HL-60 (cell line): ENCODE measurements at regions not wholly inside any gene's neighbourhood (a gene's known extent, or its start where the extent isn't known, plus 50 kb on each side); places are given as distances from the start of the nearest gene placed in this dataset.

ENCODE experiments used
- DNase-seq, 2 experiments: peaks; one replicate each; pipeline ENCODE4 v3.0.0-alpha.2; 2010 to 2020; ENCODE audit warnings: low read depth in 1 of 2, low spot score in 1 of 2
- H3K27ac ChIP-seq: fragments of 250-450 bp; sonication (Bioruptor Pico); replicated peaks from 2 replicates; pipeline ENCODE4 v1.5.1; 2020; ENCODE audit warnings: mild to moderate bottlenecking, moderate library complexity
- H3K27me3 ChIP-seq: fragments of 250-450 bp; sonication (Bioruptor Pico); 2 replicates; pipeline ENCODE4 v1.5.1; 2021; ENCODE audit warnings: mild to moderate bottlenecking, moderate library complexity; ENCODE audit not compliant: insufficient read depth, poor library complexity, severe bottlenecking
- H3K4me3 ChIP-seq: replicated peaks from 2 replicates; pipeline ENCODE4 v1.5.1; 2011; ENCODE audit warnings: mild to moderate bottlenecking, control low read depth, low read length; ENCODE audit not compliant: insufficient read depth
- CTCF ChIP-seq: IDR thresholded peaks from one replicate; pipeline ENCODE4 v1.5.1; 2011; ENCODE audit warnings: low read length, control low read depth, inconsistent platforms; ENCODE audit not compliant: insufficient read depth
- GABPA ChIP-seq: IDR thresholded peaks from 2 replicates; pipeline ENCODE4 v1.6.1; 2012; ENCODE audit warnings: low read depth
- POLR2AphosphoS5 ChIP-seq: IDR thresholded peaks from 2 replicates; pipeline ENCODE4 v1.6.1; 2012; ENCODE audit warnings: low read depth
- SPI1 ChIP-seq: IDR thresholded peaks from 2 replicates; pipeline ENCODE4 v1.6.1; 2012; ENCODE audit warnings: low read depth, mild to moderate bottlenecking, borderline replicate concordance
- TF ChIP-seq, protein P1 (sequence below): IDR thresholded peaks from 2 replicates; pipeline ENCODE4 v1.6.1; 2012; ENCODE audit warnings: low read depth; ENCODE audit not compliant: insufficient replicate concordance

- no peak for DNase-seq
- no peaks in the 10 kb centered on the region for H3K27me3 ChIP-seq
- no peak overlapping the region for H3K4me3 ChIP-seq
- TF ChIP-seq CTCF (no peak), POLR2AphosphoS5 (no peak), GABPA (no peak), SPI1 (no peak)
- TF ChIP-seq, protein P1, sequence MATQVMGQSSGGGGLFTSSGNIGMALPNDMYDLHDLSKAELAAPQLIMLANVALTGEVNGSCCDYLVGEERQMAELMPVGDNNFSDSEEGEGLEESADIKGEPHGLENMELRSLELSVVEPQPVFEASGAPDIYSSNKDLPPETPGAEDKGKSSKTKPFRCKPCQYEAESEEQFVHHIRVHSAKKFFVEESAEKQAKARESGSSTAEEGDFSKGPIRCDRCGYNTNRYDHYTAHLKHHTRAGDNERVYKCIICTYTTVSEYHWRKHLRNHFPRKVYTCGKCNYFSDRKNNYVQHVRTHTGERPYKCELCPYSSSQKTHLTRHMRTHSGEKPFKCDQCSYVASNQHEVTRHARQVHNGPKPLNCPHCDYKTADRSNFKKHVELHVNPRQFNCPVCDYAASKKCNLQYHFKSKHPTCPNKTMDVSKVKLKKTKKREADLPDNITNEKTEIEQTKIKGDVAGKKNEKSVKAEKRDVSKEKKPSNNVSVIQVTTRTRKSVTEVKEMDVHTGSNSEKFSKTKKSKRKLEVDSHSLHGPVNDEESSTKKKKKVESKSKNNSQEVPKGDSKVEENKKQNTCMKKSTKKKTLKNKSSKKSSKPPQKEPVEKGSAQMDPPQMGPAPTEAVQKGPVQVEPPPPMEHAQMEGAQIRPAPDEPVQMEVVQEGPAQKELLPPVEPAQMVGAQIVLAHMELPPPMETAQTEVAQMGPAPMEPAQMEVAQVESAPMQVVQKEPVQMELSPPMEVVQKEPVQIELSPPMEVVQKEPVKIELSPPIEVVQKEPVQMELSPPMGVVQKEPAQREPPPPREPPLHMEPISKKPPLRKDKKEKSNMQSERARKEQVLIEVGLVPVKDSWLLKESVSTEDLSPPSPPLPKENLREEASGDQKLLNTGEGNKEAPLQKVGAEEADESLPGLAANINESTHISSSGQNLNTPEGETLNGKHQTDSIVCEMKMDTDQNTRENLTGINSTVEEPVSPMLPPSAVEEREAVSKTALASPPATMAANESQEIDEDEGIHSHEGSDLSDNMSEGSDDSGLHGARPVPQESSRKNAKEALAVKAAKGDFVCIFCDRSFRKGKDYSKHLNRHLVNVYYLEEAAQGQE, result no peak
- no peak overlapping the region for H3K27ac ChIP-seq
These were observed 262.6 kb downstream of the HGF start for GRCh38 chr7:81507221-81507620.

GRCh38 chr7:81506609-81507008 is 263.2 kb downstream of the HGF start:
- DNase-seq, result no peak
- no peak for TF ChIP-seq CTCF
- TF ChIP-seq, protein P1, result no peak
- no peak for TF ChIP-seq POLR2AphosphoS5
- TF ChIP-seq GABPA, result no peak
- TF ChIP-seq SPI1, result no peak
- Histone ChIP-seq H3K27me3 (no peaks in the 10 kb centered on the region), H3K27ac (no peak overlapping the region), H3K4me3 (no peak overlapping the region)

- Histone ChIP-seq H3K27ac (no peak overlapping the region), H3K4me3 (no peak overlapping the region), H3K27me3 (no peaks in the 10 kb centered on the region)
- TF ChIP-seq, protein P1, result no peak
- TF ChIP-seq SPI1 (no peak), CTCF (no peak), POLR2AphosphoS5 (no peak), GABPA (no peak)
- DNase-seq, result no peak
These were observed 266.1 kb downstream of the HGF start for GRCh38 chr7:81503771-81504170.
